ENCODE measurements at regions not wholly inside any gene's neighbourhood (a gene's known extent, or its start where the extent isn't known, plus 50 kb on each side); places are given as distances from the start of the nearest gene placed in this dataset.

DNA sequence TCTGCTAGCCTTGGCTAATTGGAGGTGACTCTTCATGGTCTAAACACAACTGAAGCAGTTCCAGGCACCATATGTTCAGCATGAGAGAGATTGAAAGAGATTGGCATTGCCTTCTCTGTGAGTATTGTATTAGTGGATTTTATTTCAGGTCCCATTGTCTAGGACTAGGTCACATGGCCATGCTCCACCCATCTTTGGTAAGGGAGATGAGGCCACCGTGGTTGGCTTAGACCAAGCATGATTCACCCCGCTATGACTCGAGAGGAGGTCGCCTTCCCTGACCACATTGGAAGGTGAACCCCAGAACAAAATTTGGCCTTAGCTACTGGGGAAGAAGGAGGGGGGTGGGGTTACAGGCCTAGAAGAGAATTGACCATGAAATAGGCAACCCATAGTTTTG, 109.9 kb upstream of the BCOR start:
- H3K27me3 Mint-ChIP-seq: peaks cover 3% of the 10 kb centered on the region
- no peaks in the 10 kb centered on the region for H3K9me3 Mint-ChIP-seq
- no peaks in the 10 kb centered on the region for H3K36me3 Mint-ChIP-seq
- peaks cover 5 to 11% (median 6%) of the 10 kb centered on the region in 3 donors for H3K4me1 Mint-ChIP-seq
- H3K27ac Mint-ChIP-seq: peak overlapping the region in 1 of 3 donors; percentile 14
- peak overlapping the region in 1 of 4 donors; percentile 33 for H3K4me3 Mint-ChIP-seq

DNA sequence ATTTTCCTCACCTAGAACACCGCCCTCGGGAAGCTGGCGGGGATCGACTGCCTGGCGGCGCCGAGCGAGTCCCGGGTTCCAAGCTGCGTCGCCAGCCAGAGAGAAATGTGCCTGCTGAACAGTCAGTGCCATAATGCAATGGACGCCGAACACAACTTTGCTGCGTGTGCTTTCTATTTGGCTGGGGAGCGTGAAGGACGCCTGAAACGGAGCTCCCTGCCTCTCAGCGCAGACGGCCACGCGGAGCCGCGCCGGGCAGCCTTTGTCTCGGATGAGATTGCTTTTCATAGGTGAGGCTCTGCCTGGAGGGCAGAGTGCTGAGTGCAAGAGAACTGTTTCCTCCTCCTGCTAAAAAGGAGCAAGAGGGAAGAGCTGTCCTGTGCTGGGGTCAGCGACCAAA, 107.7 kb upstream of the BCOR start:
- H3K27me3 Mint-ChIP-seq: peaks cover 3% of the 10 kb centered on the region
- H3K27ac Mint-ChIP-seq: no peak overlapping the region
- no peaks in the 10 kb centered on the region for H3K36me3 Mint-ChIP-seq
- peaks cover 12 to 19% (median 12%) of the 10 kb centered on the region in 3 donors for H3K4me1 Mint-ChIP-seq
- no peak overlapping the region for H3K4me3 Mint-ChIP-seq
- H3K9me3 Mint-ChIP-seq: no peaks in the 10 kb centered on the region

DNA sequence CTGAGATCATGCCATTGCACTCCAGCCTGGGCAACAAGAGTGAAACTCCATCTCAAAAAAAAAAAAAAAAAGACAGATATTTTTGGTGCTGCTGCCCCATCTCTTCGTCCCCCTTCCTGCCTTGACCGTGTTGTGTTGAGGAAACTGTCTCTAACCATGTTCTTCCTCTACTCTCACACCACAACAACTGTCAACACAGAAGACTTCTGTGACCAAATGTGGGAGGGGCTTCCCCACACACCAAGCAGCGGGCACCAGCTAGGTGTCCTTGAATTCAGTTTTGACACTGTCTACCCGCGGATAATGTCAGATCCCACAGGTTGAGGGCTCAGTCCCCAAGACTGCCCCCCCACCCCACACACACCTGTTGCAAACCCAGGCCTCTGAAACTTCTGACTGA, 104.7 kb upstream of the BCOR start:
- Mint-ChIP-seq H3K27ac (no peak overlapping the region), H3K36me3 (no peaks in the 10 kb centered on the region), H3K4me1 (peaks cover 8 to 15% (median 8%) of the 10 kb centered on the region in 3 donors), H3K9me3 (no peaks in the 10 kb centered on the region), H3K27me3 (peaks cover 3% of the 10 kb centered on the region), H3K4me3 (peak overlapping the region in 1 of 4 donors; percentile 0)

DNA sequence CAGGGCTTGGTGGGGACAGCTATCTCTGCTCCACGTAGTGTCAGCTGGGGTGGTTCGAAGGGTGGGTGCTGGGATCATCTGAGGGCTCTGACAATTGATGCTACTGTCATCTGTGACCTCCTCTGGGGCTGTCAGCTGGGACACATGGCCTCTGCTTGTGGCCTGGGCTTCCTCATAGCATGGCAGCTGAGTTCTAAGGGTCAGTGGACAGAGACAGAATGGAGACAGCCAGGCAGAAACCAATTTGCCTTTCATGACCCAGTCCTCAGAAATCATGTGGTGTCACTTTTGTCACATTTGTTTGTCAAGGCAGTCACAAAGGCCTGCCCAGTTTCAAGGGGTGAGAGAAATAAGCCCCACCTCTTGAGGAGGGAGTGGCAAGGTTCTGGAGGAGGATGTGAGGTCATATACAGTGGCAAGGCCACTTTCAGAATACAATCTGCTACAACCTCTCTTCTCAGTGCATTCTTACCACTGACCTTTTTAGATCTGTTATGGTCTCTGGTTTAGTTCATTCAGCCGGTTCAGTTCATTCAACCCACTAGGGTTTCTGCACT, 103.6 kb upstream of the BCOR start:
- Mint-ChIP-seq H3K27me3 (peaks cover 3% of the 10 kb centered on the region), H3K4me3 (peak overlapping the region in 1 of 4 donors; percentile 41), H3K36me3 (no peaks in the 10 kb centered on the region), H3K9me3 (no peaks in the 10 kb centered on the region), H3K27ac (peak overlapping the region in 2 of 3 donors; percentile 16 to 31), H3K4me1 (peaks cover 6 to 14% (median 8%) of the 10 kb centered on the region in 3 donors)

DNA sequence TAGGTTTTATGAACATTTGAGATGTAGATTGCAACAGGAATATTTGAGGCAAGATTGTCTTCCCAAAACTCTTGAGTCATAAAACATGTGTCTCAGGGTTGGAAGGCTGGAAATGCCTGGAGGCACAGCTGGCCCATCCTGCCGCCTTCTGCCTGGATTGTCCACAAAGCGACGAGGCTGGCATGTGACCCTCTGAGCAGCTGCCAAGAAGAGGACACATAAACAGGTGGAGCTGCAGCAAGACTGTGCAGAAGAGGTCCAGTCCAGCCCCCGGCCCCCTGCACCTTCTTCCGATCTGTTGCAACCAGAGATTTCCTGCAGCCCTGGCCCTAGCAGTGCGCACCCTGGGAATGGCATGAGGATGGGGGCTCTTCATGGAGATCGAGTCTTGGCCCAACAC, 101.9 kb upstream of the BCOR start:
- Mint-ChIP-seq H3K36me3 (no peaks in the 10 kb centered on the region), H3K27me3 (peaks cover 3% of the 10 kb centered on the region), H3K4me3 (peak overlapping the region in 1 of 4 donors; percentile 55)

DNA sequence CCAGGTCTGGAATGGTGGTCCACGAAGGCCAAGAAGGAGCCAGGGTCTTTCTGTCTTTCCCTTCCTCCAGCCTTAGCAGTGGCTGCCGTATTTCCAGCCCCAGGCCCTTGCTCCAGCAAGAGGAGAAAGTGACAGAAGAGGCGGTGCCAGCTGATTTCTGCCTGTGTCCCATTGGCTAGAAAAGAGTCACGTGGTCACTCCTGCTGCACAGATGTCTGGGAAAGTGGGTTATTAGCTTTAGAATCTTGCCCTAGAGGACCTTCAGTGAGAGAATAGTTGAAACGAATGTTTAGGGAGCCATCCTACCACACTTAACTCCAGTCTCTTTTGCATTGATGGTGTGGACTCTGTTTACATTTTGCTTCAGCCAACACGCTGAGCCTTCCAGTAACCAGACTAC, 99.3 kb upstream of the BCOR start:
- Mint-ChIP-seq H3K9me3 (no peaks in the 10 kb centered on the region), H3K4me3 (no peak overlapping the region), H3K27ac (no peak overlapping the region), H3K27me3 (peaks cover 2% of the 10 kb centered on the region), H3K36me3 (no peaks in the 10 kb centered on the region), H3K4me1 (peaks cover 4 to 6% (median 5%) of the 10 kb centered on the region in 3 donors)

More for the DNA sequence above, 101.9 kb upstream of the BCOR start:
- Mint-ChIP-seq H3K9me3 (no peaks in the 10 kb centered on the region), H3K27ac (no peak overlapping the region), H3K4me1 (peaks cover 6 to 14% (median 8%) of the 10 kb centered on the region in 3 donors)

DNA sequence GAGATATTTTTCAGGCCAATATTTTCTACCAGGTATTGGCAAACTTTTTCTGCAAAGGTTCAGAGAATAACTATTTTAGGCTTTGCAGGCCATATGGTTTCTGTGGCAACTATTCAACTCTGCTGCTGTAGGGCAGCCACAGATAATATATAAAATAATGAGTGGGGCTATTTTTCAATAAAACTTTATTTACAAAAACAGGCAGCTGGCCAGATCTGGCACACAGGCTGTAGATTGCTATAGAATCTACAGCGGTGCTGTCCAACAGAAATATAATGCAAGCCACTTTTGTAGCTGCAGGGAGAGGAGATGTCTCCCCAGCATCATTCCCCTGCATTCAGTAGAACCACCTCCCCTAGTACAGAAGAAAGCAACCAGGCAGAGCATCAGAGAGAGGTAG, 97.6 kb upstream of the BCOR start:
- no peaks in the 10 kb centered on the region for H3K9me3 Mint-ChIP-seq
- H3K4me1 Mint-ChIP-seq: no peaks in the 10 kb centered on the region
- no peaks in the 10 kb centered on the region for H3K36me3 Mint-ChIP-seq
- H3K27me3 Mint-ChIP-seq: peaks cover 2% of the 10 kb centered on the region
- no peak overlapping the region for H3K27ac Mint-ChIP-seq
- no peak overlapping the region for H3K4me3 Mint-ChIP-seq

DNA sequence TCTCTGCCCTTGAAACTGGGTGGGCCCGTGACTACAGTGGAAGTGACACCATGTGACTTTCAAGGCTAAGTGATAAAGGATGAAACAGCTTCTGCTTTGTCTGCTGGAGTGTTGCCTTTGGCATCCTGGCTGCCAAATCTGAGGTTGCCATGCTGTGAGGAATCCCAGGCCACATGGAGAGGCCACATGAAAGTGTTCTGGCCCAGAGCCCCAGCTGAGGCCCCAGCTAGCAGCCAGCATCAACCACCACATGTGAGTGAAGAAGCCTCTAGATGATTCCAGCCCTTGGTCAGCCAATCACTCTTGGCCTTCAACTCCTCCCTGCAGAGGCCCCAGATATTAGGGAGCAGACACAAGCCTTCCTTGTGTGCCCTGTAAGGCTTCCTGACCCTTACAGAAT, 94.4 kb upstream of the BCOR start:
- no peak overlapping the region for H3K4me3 Mint-ChIP-seq
- H3K36me3 Mint-ChIP-seq: no peaks in the 10 kb centered on the region
- H3K27ac Mint-ChIP-seq: no peak overlapping the region
- peaks cover 5% of the 10 kb centered on the region for H3K27me3 Mint-ChIP-seq
- H3K4me1 Mint-ChIP-seq: peaks cover 0 to 6% (median 5%) of the 10 kb centered on the region in 3 donors
- H3K9me3 Mint-ChIP-seq: no peaks in the 10 kb centered on the region

DNA sequence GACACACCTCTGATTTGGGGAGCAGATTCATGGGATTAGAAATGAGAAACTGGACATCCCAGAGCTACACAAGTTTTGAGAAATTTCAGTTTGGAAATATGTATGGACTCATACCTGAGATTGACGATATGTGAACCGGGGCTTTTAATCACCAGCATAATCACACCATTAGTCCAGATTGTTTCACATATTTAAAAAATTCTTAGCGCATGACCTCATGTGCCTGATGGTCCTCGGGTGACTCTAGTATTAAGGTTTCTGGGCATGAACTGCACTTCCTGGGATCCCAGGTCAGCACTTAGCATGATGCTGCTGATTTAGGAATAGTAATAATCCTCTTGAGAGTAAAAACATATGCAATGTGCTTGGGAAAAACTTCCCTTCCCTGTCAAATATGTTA, 91.9 kb upstream of the BCOR start:
- Mint-ChIP-seq H3K27ac (no peak overlapping the region), H3K27me3 (peaks cover 5% of the 10 kb centered on the region), H3K9me3 (peaks cover 3 to 5% (median 4%) of the 10 kb centered on the region in 3 donors), H3K4me3 (no peak overlapping the region), H3K4me1 (peaks cover 2 to 6% (median 5%) of the 10 kb centered on the region in 3 donors), H3K36me3 (no peaks in the 10 kb centered on the region)

DNA sequence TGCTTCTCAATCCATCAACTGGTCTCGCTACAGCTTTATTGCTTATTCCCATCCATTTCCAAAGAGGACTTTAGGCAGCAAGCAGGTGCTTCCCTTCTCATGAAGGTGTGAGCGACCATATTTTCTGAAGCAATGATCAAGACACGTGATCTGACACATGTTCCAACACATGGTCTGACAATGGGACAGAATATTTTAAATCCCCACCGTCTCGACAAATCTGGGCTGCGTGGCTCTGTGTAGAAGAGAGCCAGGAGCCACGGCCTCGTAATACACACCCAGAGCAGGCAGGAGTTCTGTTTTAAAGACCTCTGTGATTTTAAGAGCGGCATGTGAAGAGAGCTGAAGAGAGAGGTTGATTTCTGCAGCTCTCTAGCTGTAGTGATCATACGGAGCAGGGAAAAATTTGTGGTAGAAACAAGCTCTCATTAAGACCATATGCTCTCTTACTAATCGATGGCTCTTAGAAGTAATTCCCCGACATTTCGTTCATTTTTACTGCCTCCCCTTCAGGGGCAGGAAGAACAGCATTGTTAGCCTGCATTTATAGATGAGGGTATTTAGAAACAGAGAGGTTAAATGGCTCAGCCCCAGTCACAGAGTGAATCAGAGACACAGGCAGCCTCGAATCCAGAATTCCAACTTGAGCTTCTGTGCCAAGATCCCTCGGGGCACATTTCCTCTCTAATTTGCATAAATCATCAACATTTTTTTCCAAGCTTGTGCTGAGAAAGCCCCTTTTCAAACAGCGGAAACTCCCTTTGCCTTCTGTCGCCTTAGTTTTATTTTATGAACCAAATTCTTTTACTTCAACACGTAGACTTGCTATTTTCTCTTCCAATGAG, 91.0 kb upstream of the BCOR start:
- Mint-ChIP-seq H3K27me3 (peaks cover 5% of the 10 kb centered on the region), H3K4me3 (peak overlapping the region in 1 of 4 donors; percentile 59), H3K27ac (no peak overlapping the region), H3K4me1 (peaks cover 2 to 6% (median 5%) of the 10 kb centered on the region in 3 donors), H3K36me3 (no peaks in the 10 kb centered on the region), H3K9me3 (peaks cover 3 to 5% (median 4%) of the 10 kb centered on the region in 3 donors)

DNA sequence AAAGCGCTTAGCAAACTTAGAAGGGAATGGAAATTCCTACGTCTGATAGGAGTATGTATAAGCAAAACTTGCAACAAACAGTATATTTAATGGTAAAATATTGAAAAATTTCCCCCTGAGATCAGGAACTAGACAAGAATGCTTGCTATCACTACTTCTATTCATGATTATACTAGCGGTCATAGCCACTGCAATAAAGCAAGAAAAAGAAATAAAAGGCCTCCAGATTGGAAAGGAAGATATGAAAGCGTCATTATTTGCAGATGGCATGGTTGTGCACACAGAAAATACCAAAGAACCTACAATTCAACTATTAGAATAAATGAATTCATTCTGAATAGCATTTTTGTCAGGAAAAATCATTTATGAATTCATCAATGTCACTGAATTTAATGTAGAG, 87.2 kb upstream of the BCOR start:
- Mint-ChIP-seq H3K27ac (no peak overlapping the region), H3K27me3 (peaks cover 4% of the 10 kb centered on the region), H3K36me3 (no peaks in the 10 kb centered on the region), H3K4me1 (peaks cover 2 to 6% (median 5%) of the 10 kb centered on the region in 3 donors), H3K9me3 (peaks cover 3 to 5% (median 4%) of the 10 kb centered on the region in 3 donors), H3K4me3 (no peak overlapping the region)

DNA sequence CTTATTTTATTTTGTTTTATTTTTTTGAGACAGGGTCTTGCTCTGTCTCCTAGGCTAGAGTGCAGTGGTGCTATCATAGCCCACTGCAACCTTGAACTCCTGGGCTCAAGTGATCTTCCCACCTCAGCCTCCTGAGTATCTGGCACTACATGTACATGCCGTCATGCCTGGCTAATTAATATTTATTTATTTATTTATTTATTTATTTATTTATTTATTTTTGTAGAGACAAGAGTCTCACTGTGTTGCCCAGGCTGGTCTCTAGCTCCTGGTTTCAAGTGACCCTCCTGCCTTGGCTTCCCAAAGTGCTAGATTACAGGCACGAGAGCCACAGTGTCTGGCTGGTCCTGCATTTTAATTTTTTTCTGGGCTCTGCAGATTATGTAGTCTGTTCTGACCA, 84.9 kb upstream of the BCOR start:
- Mint-ChIP-seq H3K36me3 (no peaks in the 10 kb centered on the region), H3K27me3 (peaks cover 7% of the 10 kb centered on the region), H3K27ac (no peak overlapping the region), H3K4me1 (peaks cover 0 to 5% (median 4%) of the 10 kb centered on the region in 3 donors), H3K4me3 (no peak overlapping the region), H3K9me3 (peaks cover 3 to 5% (median 4%) of the 10 kb centered on the region in 3 donors)

DNA sequence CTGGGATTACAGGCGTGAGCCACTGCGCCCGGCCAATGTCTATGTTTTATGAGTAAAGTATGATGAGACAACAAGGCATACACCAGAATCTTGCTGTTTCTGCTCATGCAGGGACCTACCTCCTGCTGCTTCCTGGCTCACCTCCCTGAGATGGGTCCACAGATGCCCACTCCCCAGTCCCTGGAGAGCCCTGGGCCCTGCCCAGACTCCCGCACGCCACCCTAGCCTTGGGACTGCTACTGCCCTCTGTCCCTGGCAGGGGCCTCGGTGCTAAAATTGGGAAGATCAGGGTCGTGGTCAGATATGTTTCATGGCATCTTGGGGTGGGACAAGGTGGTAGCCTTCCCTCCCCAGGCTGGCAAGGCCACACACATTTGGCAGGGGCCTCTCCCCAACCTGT, 84.3 kb upstream of the BCOR start:
- no peaks in the 10 kb centered on the region for H3K36me3 Mint-ChIP-seq
- H3K27ac Mint-ChIP-seq: no peak overlapping the region
- no peak overlapping the region for H3K4me3 Mint-ChIP-seq
- H3K9me3 Mint-ChIP-seq: peaks cover 3 to 5% (median 4%) of the 10 kb centered on the region in 3 donors
- H3K27me3 Mint-ChIP-seq: peaks cover 7% of the 10 kb centered on the region
- peaks cover 3 to 9% (median 7%) of the 10 kb centered on the region in 3 donors for H3K4me1 Mint-ChIP-seq

DNA sequence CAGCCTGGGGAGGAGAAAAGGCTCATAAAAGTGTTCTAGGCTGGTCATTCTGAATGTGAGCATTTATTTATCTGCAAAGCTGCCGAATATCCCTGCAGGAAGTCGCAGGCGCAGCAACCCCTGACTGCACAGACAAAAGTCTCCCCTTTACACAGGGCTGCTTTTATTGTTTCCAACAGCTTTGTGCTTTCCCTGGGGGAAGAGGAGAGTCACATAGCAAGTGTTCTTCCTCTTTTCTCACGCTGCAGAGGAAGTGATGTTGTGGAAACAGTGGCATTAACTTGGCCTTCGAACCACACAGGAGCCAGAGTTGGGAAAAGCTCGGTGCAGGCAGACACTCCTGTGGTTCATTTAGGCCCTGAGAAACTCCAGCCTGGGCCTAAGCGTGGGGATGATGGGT, 81.5 kb upstream of the BCOR start:
- no peaks in the 10 kb centered on the region for H3K9me3 Mint-ChIP-seq
- peaks cover 6 to 18% (median 8%) of the 10 kb centered on the region in 3 donors for H3K4me1 Mint-ChIP-seq
- peak overlapping the region in 1 of 4 donors; percentile 98 for H3K4me3 Mint-ChIP-seq
- H3K27me3 Mint-ChIP-seq: peaks cover 9% of the 10 kb centered on the region
- H3K36me3 Mint-ChIP-seq: no peaks in the 10 kb centered on the region
- peak overlapping the region in 2 of 3 donors; percentile 47 to 99 for H3K27ac Mint-ChIP-seq

DNA sequence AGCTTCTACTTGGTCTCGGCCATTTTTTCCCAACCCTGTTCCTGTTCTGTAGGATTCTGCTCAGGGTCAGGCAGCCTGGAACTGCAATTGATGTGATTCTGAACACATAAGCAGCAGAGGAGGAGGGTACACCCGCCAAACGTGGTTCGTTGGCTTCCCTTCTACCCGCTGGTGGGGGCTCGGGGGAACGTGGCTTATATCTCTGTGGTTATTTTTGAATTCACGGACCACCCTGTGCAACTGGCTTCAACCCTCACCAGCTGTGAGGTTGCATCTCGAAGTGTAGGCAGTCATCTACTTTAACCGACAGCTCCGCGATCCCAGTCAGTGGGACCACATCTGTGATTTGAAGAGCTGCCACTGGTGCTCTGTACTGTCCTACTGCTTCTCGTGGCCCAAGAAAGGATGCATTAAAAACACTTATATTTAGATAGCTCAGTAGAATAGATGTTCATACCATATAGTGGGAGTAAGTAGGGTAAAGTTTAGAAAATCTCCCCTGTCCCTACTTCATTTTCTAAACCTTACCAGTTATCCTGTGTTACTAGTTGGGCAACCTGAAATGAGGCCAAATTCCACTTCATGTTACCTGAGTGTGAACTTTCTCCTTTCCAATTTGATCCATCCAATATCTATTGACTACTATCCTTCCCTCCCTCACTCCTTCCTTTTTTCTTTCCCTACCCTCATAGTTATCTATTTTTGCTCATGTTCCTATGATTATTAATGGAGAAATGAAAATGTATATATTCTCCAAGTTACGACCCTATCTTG, 80.4 kb upstream of the BCOR start:
- Mint-ChIP-seq H3K27me3 (peaks cover 13% of the 10 kb centered on the region), H3K4me1 (peaks cover 12 to 26% (median 15%) of the 10 kb centered on the region in 3 donors), H3K36me3 (no peaks in the 10 kb centered on the region), H3K4me3 (peak overlapping the region in 1 of 4 donors; percentile 98), H3K27ac (peak overlapping the region in 2 of 3 donors; percentile 95 to 99), H3K9me3 (no peaks in the 10 kb centered on the region)
